ENCODE measurements at regions not wholly inside any gene's neighbourhood (a gene's known extent, or its start where the extent isn't known, plus 50 kb on each side); places are given as distances from the start of the nearest gene placed in this dataset.

DNA sequence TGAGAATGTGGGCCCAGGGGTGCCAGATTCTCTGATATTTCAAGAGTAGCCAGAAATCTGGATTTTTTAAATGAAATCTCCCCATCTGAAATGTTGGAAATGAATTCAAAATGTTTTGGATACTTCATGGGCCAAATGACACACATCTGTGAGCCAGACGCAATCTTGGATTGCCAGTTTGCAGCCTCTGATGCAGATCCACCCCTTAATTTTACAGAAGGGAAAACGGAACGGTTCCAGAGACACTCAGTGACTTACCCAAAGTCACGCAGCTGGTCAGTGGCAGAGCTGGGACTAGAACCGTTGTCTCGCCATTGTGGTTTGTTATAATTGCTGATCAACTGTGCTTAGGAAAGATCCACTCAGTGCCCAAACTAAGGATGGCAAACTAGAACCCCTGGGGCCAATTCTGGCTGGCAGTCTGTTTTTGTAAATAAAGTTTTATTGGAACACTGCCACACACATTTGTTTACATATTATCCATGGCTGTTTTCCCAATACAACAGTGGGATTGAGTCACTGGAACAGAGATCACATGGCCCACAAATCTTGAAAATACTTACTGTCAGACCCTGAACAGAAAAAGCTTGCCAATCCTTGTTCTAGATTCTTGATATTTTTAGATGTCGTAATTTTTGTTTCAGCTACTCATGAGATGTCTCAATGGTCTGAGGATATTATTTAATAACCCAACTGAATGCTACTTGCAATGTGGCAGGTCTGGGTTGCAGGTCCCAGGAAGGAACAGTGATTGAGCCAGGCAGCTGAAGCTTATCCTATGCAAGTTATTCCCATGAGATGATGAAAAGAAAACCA lies 143.8 kb downstream of the AXIN2 start:
- TF ChIP-seq POLR2A (IDR thresholded peaks at IDR 0.05; ENCODE audit: low read depth, low read length) (no peak), POLR2AphosphoS5 (IDR thresholded peaks at IDR 0.05; ENCODE audit: low read depth, low read length) (no peak)

Data from GM12891 (cell line).